ENCODE measurements at regions not wholly inside any gene's neighbourhood (a gene's known extent, or its start where the extent isn't known, plus 50 kb on each side); places are given as distances from the start of the nearest gene placed in this dataset.

- Histone ChIP-seq H2AFZ (ENCODE audit: low read depth, low read length) (no peak overlapping the region), H3K36me3 (ENCODE audit: insufficient read depth, low read length) (no peaks in the 10 kb centered on the region), H3K27ac (ENCODE audit: low read length) (no peak overlapping the region), H3K9ac (ENCODE audit: low read depth, low read length) (no peak overlapping the region), H3K4me1 (ENCODE audit: insufficient read depth, low read length) (no peaks in the 10 kb centered on the region), H3K9me3 (ENCODE audit: insufficient read depth, low read length, severe bottlenecking) (no peaks in the 10 kb centered on the region), H3K27me3 (ENCODE audit: insufficient read depth, low read length, poor library complexity) (no peaks in the 10 kb centered on the region), H3K4me2 (ENCODE audit: insufficient read depth, low read length) (no peak overlapping the region), H4K20me1 (ENCODE audit: insufficient read depth, low read length) (no peaks in the 10 kb centered on the region), H3K4me3 (ENCODE audit: low read depth in 1 of 2, low read length in 2 of 2) (no peak overlapping the region), H3K79me2 (ENCODE audit: insufficient read depth, low read length) (no peaks in the 10 kb centered on the region)
- no peak for ATAC-seq (ENCODE audit: insufficient read depth, low read depth)
- no peak for DNase-seq
- TF ChIP-seq EZH2 (IDR thresholded peaks at IDR 0.05; ENCODE audit: borderline replicate concordance, low read depth, low read length, severe bottlenecking) (no peak), CTCF (IDR thresholded peaks at IDR 0.05; ENCODE audit: borderline replicate concordance, extremely low read depth, low read length, poor library complexity, severe bottlenecking) (no peak)
Measured at GRCh38 chr1:193348769-193349535, 162.5 kb upstream of the B3GALT2 start.

GRCh38 chr1:193348091-193348768, 161.8 kb upstream of the B3GALT2 start:
- H3K36me3 ChIP-seq (ENCODE audit: insufficient read depth, low read length), result no peaks in the 10 kb centered on the region
- no peak overlapping the region for H2AFZ ChIP-seq (ENCODE audit: low read depth, low read length)
- ATAC-seq (ENCODE audit: insufficient read depth, low read depth) (no peak), DNase-seq (no peak)
- H3K79me2 ChIP-seq (ENCODE audit: insufficient read depth, low read length), result no peaks in the 10 kb centered on the region
- H3K4me3 ChIP-seq (ENCODE audit: low read depth in 1 of 2, low read length in 2 of 2), result no peak overlapping the region
- no peak overlapping the region for H3K4me2 ChIP-seq (ENCODE audit: insufficient read depth, low read length)
- no peaks in the 10 kb centered on the region for H3K4me1 ChIP-seq (ENCODE audit: insufficient read depth, low read length)
- H3K27ac ChIP-seq (ENCODE audit: low read length), result no peak overlapping the region
- no peaks in the 10 kb centered on the region for H4K20me1 ChIP-seq (ENCODE audit: insufficient read depth, low read length)
- H3K9me3 ChIP-seq (ENCODE audit: insufficient read depth, low read length, severe bottlenecking), result no peaks in the 10 kb centered on the region
- H3K9ac ChIP-seq (ENCODE audit: low read depth, low read length), result no peak overlapping the region
- no peaks in the 10 kb centered on the region for H3K27me3 ChIP-seq (ENCODE audit: insufficient read depth, low read length, poor library complexity)
- TF ChIP-seq CTCF (IDR thresholded peaks at IDR 0.05; ENCODE audit: borderline replicate concordance, extremely low read depth, low read length, poor library complexity, severe bottlenecking) (no peak), EZH2 (IDR thresholded peaks at IDR 0.05; ENCODE audit: borderline replicate concordance, low read depth, low read length, severe bottlenecking) (no peak)

- Histone ChIP-seq H3K79me2 (ENCODE audit: insufficient read depth, low read length) (no peaks in the 10 kb centered on the region), H2AFZ (ENCODE audit: low read depth, low read length) (no peak overlapping the region), H3K4me3 (ENCODE audit: low read depth in 1 of 2, low read length in 2 of 2) (no peak overlapping the region), H3K4me1 (ENCODE audit: insufficient read depth, low read length) (no peaks in the 10 kb centered on the region), H3K9me3 (ENCODE audit: insufficient read depth, low read length, severe bottlenecking) (no peaks in the 10 kb centered on the region), H3K9ac (ENCODE audit: low read depth, low read length) (no peak overlapping the region), H3K27ac (ENCODE audit: low read length) (no peak overlapping the region), H3K4me2 (ENCODE audit: insufficient read depth, low read length) (no peak overlapping the region), H4K20me1 (ENCODE audit: insufficient read depth, low read length) (no peaks in the 10 kb centered on the region), H3K27me3 (ENCODE audit: insufficient read depth, low read length, poor library complexity) (no peaks in the 10 kb centered on the region), H3K36me3 (ENCODE audit: insufficient read depth, low read length) (no peaks in the 10 kb centered on the region)
- no peak for TF ChIP-seq EZH2 (IDR thresholded peaks at IDR 0.05; ENCODE audit: borderline replicate concordance, low read depth, low read length, severe bottlenecking)
- no peak for TF ChIP-seq CTCF (IDR thresholded peaks at IDR 0.05; ENCODE audit: borderline replicate concordance, extremely low read depth, low read length, poor library complexity, severe bottlenecking)
- DNase-seq (no peak), ATAC-seq (ENCODE audit: insufficient read depth, low read depth) (no peak)
Measured at GRCh38 chr1:193346085-193346484, 159.7 kb upstream of the B3GALT2 start.
